8988T (cell line): ENCODE measurements at regions not wholly inside any gene's neighbourhood (a gene's known extent, or its start where the extent isn't known, plus 50 kb on each side); places are given as distances from the start of the nearest gene placed in this dataset.
"Not testable (repeated sequence)": the region's sequence is repeated elsewhere in the genome, so short reads cannot be mapped to it uniquely, and the experiment has no call there.

Experiments used
- DNase-seq: peaks from one replicate; pipeline ENCODE4 v3.0.0; 2011

GRCh38 chr6:21935142-21935541, 341.6 kb downstream of the SOX4 start:
- no peak for DNase-seq

GRCh38 chr6:21935561-21936028, 342.0 kb downstream of the SOX4 start:
- no peak for DNase-seq

- DNase-seq, result no peak
Observed at GRCh38 chr6:21937466-21937865, 343.9 kb downstream of the SOX4 start.

- not testable (repeated sequence) for DNase-seq
Observed at GRCh38 chr6:21939066-21939465, 345.5 kb downstream of the SOX4 start.

- no peak for DNase-seq
Observed at GRCh38 chr6:21941926-21942325, 348.4 kb downstream of the SOX4 start.

- DNase-seq, result no peak
Observed at GRCh38 chr6:21942897-21943296, 349.3 kb downstream of the SOX4 start.

GRCh38 chr6:21946298-21946783, 350.5 kb downstream of the PRL start:
- DNase-seq, result no peak

- not testable (repeated sequence) for DNase-seq
Observed at GRCh38 chr6:21947227-21947626, 349.6 kb downstream of the PRL start.

GRCh38 chr6:21947731-21948386, 349.0 kb downstream of the PRL start:
- DNase-seq, result no peak

GRCh38 chr6:21949211-21949801, 347.5 kb downstream of the PRL start:
- no peak for DNase-seq

GRCh38 chr6:21952367-21952766, 344.5 kb downstream of the PRL start:
- no peak for DNase-seq

- DNase-seq, result no peak
Observed at GRCh38 chr6:21953831-21954801, 342.7 kb downstream of the PRL start.

- DNase-seq, result no peak
Observed at GRCh38 chr6:21955053-21955595, 341.7 kb downstream of the PRL start.

GRCh38 chr6:21955951-21956350, 340.9 kb downstream of the PRL start:
- DNase-seq, result no peak

GRCh38 chr6:21958428-21958827, 338.4 kb downstream of the PRL start:
- no peak for DNase-seq

- DNase-seq, result no peak
Observed at GRCh38 chr6:21961226-21961625, 335.6 kb downstream of the PRL start.

- no peak for DNase-seq
Observed at GRCh38 chr6:21965016-21965415, 331.8 kb downstream of the PRL start.

GRCh38 chr6:21965953-21966539, 330.8 kb downstream of the PRL start:
- no peak for DNase-seq

GRCh38 chr6:21967056-21967974, 329.5 kb downstream of the PRL start:
- DNase-seq, result no peak

- DNase-seq, result no peak
Observed at GRCh38 chr6:21968411-21968810, 328.4 kb downstream of the PRL start.

GRCh38 chr6:21969192-21969591, 327.6 kb downstream of the PRL start:
- DNase-seq, result no peak
